PFSK-1 (cell line): ENCODE measurements at regions not wholly inside any gene's neighbourhood (a gene's known extent, or its start where the extent isn't known, plus 50 kb on each side); places are given as distances from the start of the nearest gene placed in this dataset.

ENCODE experiments used
- FOXP2 ChIP-seq: optimal IDR thresholded peaks from 2 replicates; pipeline ENCODE3; 2011; ENCODE audit warnings: borderline replicate concordance, control low read depth, inconsistent platforms; ENCODE audit not compliant: insufficient read depth; ENCODE audit errors: extremely low read length, extremely low read depth
- POLR2AphosphoS5 ChIP-seq: IDR thresholded peaks from 2 replicates; pipeline ENCODE4 v1.6.1; 2012; ENCODE audit warnings: low read depth, mild to moderate bottlenecking, control low read depth, low read length, moderate library complexity
- REST ChIP-seq, 2 experiments: IDR thresholded peaks; 2 replicates each; pipeline versions ENCODE4 v1.6.1 to v1.8.0; 2011 to 2012; ENCODE audit warnings: low read depth in 2 of 2, low read length in 2 of 2, control low read depth in 1 of 2, inconsistent platforms in 1 of 2, mild to moderate bottlenecking in 1 of 2, moderate library complexity in 1 of 2; ENCODE audit not compliant: insufficient read depth in 1 of 2
- SIN3A ChIP-seq: IDR thresholded peaks from 2 replicates; pipeline ENCODE4 v1.6.1; 2012; ENCODE audit warnings: mild to moderate bottlenecking, low read length, moderate library complexity, borderline replicate concordance; ENCODE audit not compliant: insufficient read depth
- TAF1 ChIP-seq: IDR thresholded peaks from 2 replicates; pipeline ENCODE4 v1.6.1; 2012; ENCODE audit warnings: low read length, control low read depth, borderline replicate concordance; ENCODE audit not compliant: insufficient read depth

- TF ChIP-seq SIN3A (no peak), FOXP2 (no peak), REST (IDR thresholded peaks at IDR 0.05; ENCODE audit: insufficient read depth in 1 of 2, low read depth in 2 of 2, low read length in 2 of 2) (no peak), TAF1 (no peak), POLR2AphosphoS5 (no peak)
Measured at GRCh38 chr3:176286476-176287085, 910.7 kb downstream of the TBL1XR1 start.

- TF ChIP-seq FOXP2 (no peak), SIN3A (no peak), REST (IDR thresholded peaks at IDR 0.05; ENCODE audit: insufficient read depth in 1 of 2, low read depth in 2 of 2, low read length in 2 of 2) (no peak), TAF1 (no peak), POLR2AphosphoS5 (no peak)
Measured at GRCh38 chr3:176275538-176275937, 921.7 kb downstream of the TBL1XR1 start.

GRCh38 chr3:176275113-176275512, 922.2 kb downstream of the TBL1XR1 start:
- TF ChIP-seq POLR2AphosphoS5: no peak
- TF ChIP-seq FOXP2: no peak
- no peak for TF ChIP-seq SIN3A
- no peak for TF ChIP-seq REST (IDR thresholded peaks at IDR 0.05; ENCODE audit: insufficient read depth in 1 of 2, low read depth in 2 of 2, low read length in 2 of 2)
- TF ChIP-seq TAF1: no peak

GRCh38 chr3:176274161-176274560, 923.1 kb downstream of the TBL1XR1 start:
- no peak for TF ChIP-seq TAF1
- TF ChIP-seq POLR2AphosphoS5: no peak
- no peak for TF ChIP-seq SIN3A
- no peak for TF ChIP-seq FOXP2
- TF ChIP-seq REST (IDR thresholded peaks at IDR 0.05; ENCODE audit: insufficient read depth in 1 of 2, low read depth in 2 of 2, low read length in 2 of 2): no peak

DNA sequence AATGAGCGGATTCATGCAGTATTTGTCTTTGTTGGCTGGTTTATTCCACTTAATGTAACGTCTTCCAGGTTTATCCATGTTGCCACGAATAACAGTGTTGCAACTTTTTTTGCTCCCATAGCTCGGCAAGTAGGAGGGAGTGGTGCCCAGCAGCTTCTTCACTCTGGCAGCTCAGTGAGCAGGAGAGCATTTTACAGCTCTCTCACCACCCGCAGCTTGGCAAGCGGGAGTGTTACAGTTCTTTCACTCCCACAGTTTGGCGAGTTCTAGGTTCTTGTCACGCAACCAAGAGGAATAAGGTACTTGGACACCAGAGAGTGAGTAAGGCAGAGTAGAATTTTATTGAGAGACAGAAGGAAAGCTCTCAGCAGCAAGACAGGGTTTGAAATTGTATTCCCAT, 935.2 kb downstream of the TBL1XR1 start:
- TF ChIP-seq POLR2AphosphoS5 (no peak), FOXP2 (no peak), SIN3A (no peak), TAF1 (no peak)
